ENCODE measurements at regions not wholly inside any gene's neighbourhood (a gene's known extent, or its start where the extent isn't known, plus 50 kb on each side); places are given as distances from the start of the nearest gene placed in this dataset.

GRCh38 chr4:14478504-14478903, 523.8 kb upstream of the CPEB2 start:
- Histone ChIP-seq H3K27ac (ENCODE audit: control insufficient read depth, insufficient read depth, low read length) (no peak overlapping the region), H3K36me3 (ENCODE audit: control insufficient read depth in 2 of 2, extremely low read depth in 1 of 2, insufficient read depth in 2 of 2, low read length in 2 of 2) (no peaks in the 10 kb centered on the region), H3K9me3 (ENCODE audit: control insufficient read depth, low read depth, low read length) (no peaks in the 10 kb centered on the region), H3K79me2 (ENCODE audit: control insufficient read depth, insufficient read depth, low read length) (no peaks in the 10 kb centered on the region), H3K4me1 (ENCODE audit: control insufficient read depth, extremely low read depth, insufficient read depth, low read length) (no peaks in the 10 kb centered on the region), H3K27me3 (ENCODE audit: control insufficient read depth, extremely low read depth, insufficient read depth, low read length) (no peaks in the 10 kb centered on the region), H3K9me1 (ENCODE audit: control insufficient read depth, extremely low read depth, insufficient read depth, low read length) (no peaks in the 10 kb centered on the region), H2AFZ (ENCODE audit: control insufficient read depth, low read length) (no peak overlapping the region), H4K20me1 (ENCODE audit: control insufficient read depth, extremely low read depth, insufficient read depth, low read length) (no peaks in the 10 kb centered on the region), H3K4me2 (ENCODE audit: control insufficient read depth, extremely low read depth, insufficient read depth, low read depth, low read length) (no peak overlapping the region), H3K4me3 (ENCODE audit: control insufficient read depth in 2 of 3, extremely low read depth in 1 of 3, insufficient read depth in 2 of 3, low read depth in 1 of 3, low read length in 3 of 3) (no peak overlapping the region), H3K9ac (ENCODE audit: control insufficient read depth, extremely low read depth, insufficient read depth, low read length) (no peak overlapping the region)
- dilution Hi-C loops (cut with MboI; ENCODE audit: extremely low pct_ligation_motif_present, low sequenced_read_pairs): no loop called here
- TF ChIP-seq EZH2 (IDR thresholded peaks at IDR 0.05; ENCODE audit: low read length) (no peak), CTCF (optimal IDR thresholded peaks at IDR 0.05 in 1 of 3, IDR thresholded peaks at IDR 0.05 in 1 of 3, conservative IDR thresholded peaks at IDR 0.05 in 1 of 3; ENCODE audit: extremely low read depth in 1 of 3, insufficient read depth in 2 of 3, low read length in 3 of 3) (no peak)
- no peak for FAIRE-seq
- no peak for DNase-seq (ENCODE audit: low read depth, low spot score)

GRCh38 chr4:14496408-14496807, 505.9 kb upstream of the CPEB2 start:
- Histone ChIP-seq H3K27ac (ENCODE audit: control insufficient read depth, insufficient read depth, low read length) (no peak overlapping the region), H3K9me3 (ENCODE audit: control insufficient read depth, low read depth, low read length) (no peaks in the 10 kb centered on the region), H4K20me1 (ENCODE audit: control insufficient read depth, extremely low read depth, insufficient read depth, low read length) (no peaks in the 10 kb centered on the region), H2AFZ (ENCODE audit: control insufficient read depth, low read length) (no peak overlapping the region), H3K4me1 (ENCODE audit: control insufficient read depth, extremely low read depth, insufficient read depth, low read length) (no peaks in the 10 kb centered on the region), H3K36me3 (ENCODE audit: control insufficient read depth in 2 of 2, extremely low read depth in 1 of 2, insufficient read depth in 2 of 2, low read length in 2 of 2) (no peaks in the 10 kb centered on the region), H3K27me3 (ENCODE audit: control insufficient read depth, extremely low read depth, insufficient read depth, low read length) (no peaks in the 10 kb centered on the region), H3K4me2 (ENCODE audit: control insufficient read depth, extremely low read depth, insufficient read depth, low read depth, low read length) (no peak overlapping the region), H3K79me2 (ENCODE audit: control insufficient read depth, insufficient read depth, low read length) (no peaks in the 10 kb centered on the region), H3K4me3 (ENCODE audit: control insufficient read depth in 2 of 3, extremely low read depth in 1 of 3, insufficient read depth in 2 of 3, low read depth in 1 of 3, low read length in 3 of 3) (no peak overlapping the region), H3K9me1 (ENCODE audit: control insufficient read depth, extremely low read depth, insufficient read depth, low read length) (no peaks in the 10 kb centered on the region), H3K9ac (ENCODE audit: control insufficient read depth, extremely low read depth, insufficient read depth, low read length) (no peak overlapping the region)
- DNase-seq (ENCODE audit: low read depth, low spot score) (no peak), FAIRE-seq (no peak)
- TF ChIP-seq EZH2 (IDR thresholded peaks at IDR 0.05; ENCODE audit: low read length) (no peak), CTCF (optimal IDR thresholded peaks at IDR 0.05 in 1 of 3, IDR thresholded peaks at IDR 0.05 in 1 of 3, conservative IDR thresholded peaks at IDR 0.05 in 1 of 3; ENCODE audit: extremely low read depth in 1 of 3, insufficient read depth in 2 of 3, low read length in 3 of 3) (no peak)
- dilution Hi-C loops (cut with MboI; ENCODE audit: extremely low pct_ligation_motif_present, low sequenced_read_pairs): no loop called here
